ENCODE measurements at regions not wholly inside any gene's neighbourhood (a gene's known extent, or its start where the extent isn't known, plus 50 kb on each side); places are given as distances from the start of the nearest gene placed in this dataset.

GRCh38 chr5:88428633-88429032 is 160.0 kb upstream of the TMEM161B start:
- TF ChIP-seq ZFP30 (CRISPR knock-in tag; IDR thresholded peaks at IDR 0.05) (no peak), TOX (CRISPR knock-in tag; IDR thresholded peaks at IDR 0.05; ENCODE audit: borderline replicate concordance) (no peak), GLIS3 (CRISPR knock-in tag; IDR thresholded peaks at IDR 0.05) (no peak), PPARA (CRISPR knock-in tag; IDR thresholded peaks at IDR 0.05; ENCODE audit: borderline replicate concordance) (no peak), ESRRG (CRISPR knock-in tag; IDR thresholded peaks at IDR 0.05) (no peak), ARNTL (CRISPR knock-in tag; IDR thresholded peaks at IDR 0.05; ENCODE audit: borderline replicate concordance, low read depth) (no peak), PATZ1 (CRISPR knock-in tag; IDR thresholded peaks at IDR 0.05; ENCODE audit: borderline replicate concordance) (no peak), TSHZ2 (CRISPR knock-in tag; IDR thresholded peaks at IDR 0.05) (no peak), TCF4 (CRISPR knock-in tag; IDR thresholded peaks at IDR 0.05; ENCODE audit: borderline replicate concordance) (no peak), ZC3H10 (CRISPR knock-in tag; IDR thresholded peaks at IDR 0.05) (no peak), ZFP3 (CRISPR knock-in tag; IDR thresholded peaks at IDR 0.05) (no peak), ZNF70 (CRISPR knock-in tag; IDR thresholded peaks at IDR 0.05) (no peak), CSDC2 (CRISPR knock-in tag; IDR thresholded peaks at IDR 0.05) (no peak), OSR1 (CRISPR knock-in tag; IDR thresholded peaks at IDR 0.05) (no peak), ZNF8 (CRISPR knock-in tag; IDR thresholded peaks at IDR 0.05) (no peak)
- TF ChIP-seq, protein P1, sequence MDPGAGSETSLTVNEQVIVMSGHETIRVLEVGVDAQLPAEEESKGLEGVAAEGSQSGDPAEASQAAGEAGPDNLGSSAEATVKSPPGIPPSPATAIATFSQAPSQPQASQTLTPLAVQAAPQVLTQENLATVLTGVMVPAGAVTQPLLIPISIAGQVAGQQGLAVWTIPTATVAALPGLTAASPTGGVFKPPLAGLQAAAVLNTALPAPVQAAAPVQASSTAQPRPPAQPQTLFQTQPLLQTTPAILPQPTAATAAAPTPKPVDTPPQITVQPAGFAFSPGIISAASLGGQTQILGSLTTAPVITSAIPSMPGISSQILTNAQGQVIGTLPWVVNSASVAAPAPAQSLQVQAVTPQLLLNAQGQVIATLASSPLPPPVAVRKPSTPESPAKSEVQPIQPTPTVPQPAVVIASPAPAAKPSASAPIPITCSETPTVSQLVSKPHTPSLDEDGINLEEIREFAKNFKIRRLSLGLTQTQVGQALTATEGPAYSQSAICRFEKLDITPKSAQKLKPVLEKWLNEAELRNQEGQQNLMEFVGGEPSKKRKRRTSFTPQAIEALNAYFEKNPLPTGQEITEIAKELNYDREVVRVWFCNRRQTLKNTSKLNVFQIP (CRISPR knock-in tag; IDR thresholded peaks at IDR 0.05; ENCODE audit: borderline replicate concordance, low read depth), result no peak
- TF ChIP-seq, protein P2, sequence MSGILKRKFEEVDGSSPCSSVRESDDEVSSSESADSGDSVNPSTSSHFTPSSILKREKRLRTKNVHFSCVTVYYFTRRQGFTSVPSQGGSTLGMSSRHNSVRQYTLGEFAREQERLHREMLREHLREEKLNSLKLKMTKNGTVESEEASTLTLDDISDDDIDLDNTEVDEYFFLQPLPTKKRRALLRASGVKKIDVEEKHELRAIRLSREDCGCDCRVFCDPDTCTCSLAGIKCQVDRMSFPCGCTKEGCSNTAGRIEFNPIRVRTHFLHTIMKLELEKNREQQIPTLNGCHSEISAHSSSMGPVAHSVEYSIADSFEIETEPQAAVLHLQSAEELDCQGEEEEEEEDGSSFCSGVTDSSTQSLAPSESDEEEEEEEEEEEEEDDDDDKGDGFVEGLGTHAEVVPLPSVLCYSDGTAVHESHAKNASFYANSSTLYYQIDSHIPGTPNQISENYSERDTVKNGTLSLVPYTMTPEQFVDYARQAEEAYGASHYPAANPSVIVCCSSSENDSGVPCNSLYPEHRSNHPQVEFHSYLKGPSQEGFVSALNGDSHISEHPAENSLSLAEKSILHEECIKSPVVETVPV (CRISPR knock-in tag; IDR thresholded peaks at IDR 0.05), result no peak

GRCh38 chr5:88426441-88426840 is 157.8 kb upstream of the TMEM161B start:
- no peak for TF ChIP-seq ZFP3 (CRISPR knock-in tag; IDR thresholded peaks at IDR 0.05)
- no peak for ATAC-seq

More at GRCh38 chr5:88428633-88429032, 160.0 kb upstream of the TMEM161B start:
- ATAC-seq, result no peak

DNA sequence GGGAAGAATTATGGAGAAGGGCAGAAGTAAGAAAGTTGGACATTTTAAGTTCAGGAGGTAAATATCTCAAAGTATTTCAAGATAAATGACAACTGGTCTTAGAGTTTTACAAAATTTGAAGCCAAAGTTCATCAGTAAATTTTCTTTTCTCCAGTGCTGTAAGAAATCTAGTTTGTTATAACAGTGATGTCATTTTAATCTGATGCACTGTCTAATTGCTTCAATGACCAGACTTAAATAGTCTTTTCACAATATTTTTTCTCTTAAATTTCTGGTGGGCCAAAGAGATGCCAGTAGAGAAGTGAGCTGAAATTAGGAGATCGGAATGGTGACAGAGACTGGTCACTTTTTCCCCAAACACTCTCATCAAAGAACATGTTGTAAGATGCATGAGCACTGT is 156.5 kb upstream of the TMEM161B start:
- ATAC-seq, result no peak
- no peak for TF ChIP-seq OSR1 (CRISPR knock-in tag; IDR thresholded peaks at IDR 0.05)
- TF ChIP-seq ZFP30 (CRISPR knock-in tag; IDR thresholded peaks at IDR 0.05), result no peak
- no peak for TF ChIP-seq GLIS3 (CRISPR knock-in tag; IDR thresholded peaks at IDR 0.05)
- TF ChIP-seq SNAI2 (CRISPR knock-in tag; IDR thresholded peaks at IDR 0.05), result no peak

GRCh38 chr5:88419931-88420330 is 151.3 kb upstream of the TMEM161B start:
- no peak for TF ChIP-seq ZNF565 (CRISPR knock-in tag; conservative IDR thresholded peaks at IDR 0.05; ENCODE audit: low read depth)
- TF ChIP-seq, protein P3, sequence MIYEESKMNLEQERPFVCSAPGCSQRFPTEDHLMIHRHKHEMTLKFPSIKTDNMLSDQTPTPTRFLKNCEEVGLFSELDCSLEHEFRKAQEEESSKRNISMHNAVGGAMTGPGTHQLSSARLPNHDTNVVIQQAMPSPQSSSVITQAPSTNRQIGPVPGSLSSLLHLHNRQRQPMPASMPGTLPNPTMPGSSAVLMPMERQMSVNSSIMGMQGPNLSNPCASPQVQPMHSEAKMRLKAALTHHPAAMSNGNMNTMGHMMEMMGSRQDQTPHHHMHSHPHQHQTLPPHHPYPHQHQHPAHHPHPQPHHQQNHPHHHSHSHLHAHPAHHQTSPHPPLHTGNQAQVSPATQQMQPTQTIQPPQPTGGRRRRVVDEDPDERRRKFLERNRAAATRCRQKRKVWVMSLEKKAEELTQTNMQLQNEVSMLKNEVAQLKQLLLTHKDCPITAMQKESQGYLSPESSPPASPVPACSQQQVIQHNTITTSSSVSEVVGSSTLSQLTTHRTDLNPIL (CRISPR knock-in tag; IDR thresholded peaks at IDR 0.05; ENCODE audit: low read depth), result no peak
- no peak for TF ChIP-seq ZNF8 (CRISPR knock-in tag; IDR thresholded peaks at IDR 0.05)
- TF ChIP-seq RARB (CRISPR knock-in tag; IDR thresholded peaks at IDR 0.05), result no peak
- TF ChIP-seq GLIS3 (CRISPR knock-in tag; IDR thresholded peaks at IDR 0.05), result no peak
- no peak for TF ChIP-seq ZFP3 (CRISPR knock-in tag; IDR thresholded peaks at IDR 0.05)
- no peak for TF ChIP-seq ZNF70 (CRISPR knock-in tag; IDR thresholded peaks at IDR 0.05)
- no peak for TF ChIP-seq PPARA (CRISPR knock-in tag; IDR thresholded peaks at IDR 0.05; ENCODE audit: borderline replicate concordance)
- no peak for TF ChIP-seq ISL1 (CRISPR knock-in tag; IDR thresholded peaks at IDR 0.05)
- no peak for TF ChIP-seq TCF4 (CRISPR knock-in tag; IDR thresholded peaks at IDR 0.05; ENCODE audit: borderline replicate concordance)
- TF ChIP-seq ESRRG (CRISPR knock-in tag; IDR thresholded peaks at IDR 0.05), result no peak
- ATAC-seq, result no peak
